ENCODE measurements at regions not wholly inside any gene's neighbourhood (a gene's known extent, or its start where the extent isn't known, plus 50 kb on each side); places are given as distances from the start of the nearest gene placed in this dataset.

- Histone ChIP-seq H3K27me3 (ENCODE audit: control insufficient read depth in 1 of 2, insufficient read depth in 2 of 2, low read length in 2 of 2) (no peaks in the 10 kb centered on the region), H3K4me3 (ENCODE audit: low read length in 2 of 2) (no peak overlapping the region), H3K9me3 (ENCODE audit: control insufficient read depth in 2 of 2, low read length in 2 of 2) (peaks cover 0 to 6% of the 10 kb centered on the region in 2 donors), H3K27ac (ENCODE audit: low read length) (no peak overlapping the region), H3K36me3 (ENCODE audit: control insufficient read depth in 2 of 2, insufficient read depth in 2 of 2, low read length in 2 of 2) (no peaks in the 10 kb centered on the region), H3K9ac (ENCODE audit: low read length in 2 of 2) (no peak overlapping the region), H3K4me1 (ENCODE audit: control insufficient read depth, insufficient read depth, low read length) (no peaks in the 10 kb centered on the region)
Measured at GRCh38 chr20:43318755-43319297, 129.1 kb upstream of the PTPRT start.

GRCh38 chr20:43316271-43316670 lies 126.6 kb upstream of the PTPRT start:
- Histone ChIP-seq H3K27me3 (ENCODE audit: control insufficient read depth in 1 of 2, insufficient read depth in 2 of 2, low read length in 2 of 2) (no peaks in the 10 kb centered on the region), H3K9me3 (ENCODE audit: control insufficient read depth in 2 of 2, low read length in 2 of 2) (peaks cover 0 to 6% of the 10 kb centered on the region in 2 donors), H3K27ac (ENCODE audit: low read length) (no peak overlapping the region), H3K4me3 (ENCODE audit: low read length in 2 of 2) (no peak overlapping the region), H3K9ac (ENCODE audit: low read length in 2 of 2) (no peak overlapping the region), H3K4me1 (ENCODE audit: control insufficient read depth, insufficient read depth, low read length) (no peaks in the 10 kb centered on the region), H3K36me3 (ENCODE audit: control insufficient read depth in 2 of 2, insufficient read depth in 2 of 2, low read length in 2 of 2) (no peaks in the 10 kb centered on the region)

GRCh38 chr20:43309266-43309665 lies 119.6 kb upstream of the PTPRT start:
- Histone ChIP-seq H3K27me3 (ENCODE audit: control insufficient read depth in 1 of 2, insufficient read depth in 2 of 2, low read length in 2 of 2) (no peaks in the 10 kb centered on the region), H3K9ac (ENCODE audit: low read length in 2 of 2) (no peak overlapping the region), H3K27ac (ENCODE audit: low read length) (no peak overlapping the region), H3K4me1 (ENCODE audit: control insufficient read depth, insufficient read depth, low read length) (no peaks in the 10 kb centered on the region), H3K4me3 (ENCODE audit: low read length in 2 of 2) (no peak overlapping the region), H3K36me3 (ENCODE audit: control insufficient read depth in 2 of 2, insufficient read depth in 2 of 2, low read length in 2 of 2) (no peaks in the 10 kb centered on the region), H3K9me3 (ENCODE audit: control insufficient read depth in 2 of 2, low read length in 2 of 2) (peaks cover 0 to 7% of the 10 kb centered on the region in 2 donors)

GRCh38 chr20:43306837-43307236 lies 117.1 kb upstream of the PTPRT start:
- H3K9me3 ChIP-seq (ENCODE audit: control insufficient read depth in 2 of 2, low read length in 2 of 2), result peaks cover 0 to 7% of the 10 kb centered on the region in 2 donors
- H3K27ac ChIP-seq (ENCODE audit: low read length), result no peak overlapping the region
- no peaks in the 10 kb centered on the region for H3K36me3 ChIP-seq (ENCODE audit: control insufficient read depth in 2 of 2, insufficient read depth in 2 of 2, low read length in 2 of 2)
- H3K4me1 ChIP-seq (ENCODE audit: control insufficient read depth, insufficient read depth, low read length), result no peaks in the 10 kb centered on the region
- no peak overlapping the region for H3K4me3 ChIP-seq (ENCODE audit: low read length in 2 of 2)
- H3K27me3 ChIP-seq (ENCODE audit: control insufficient read depth in 1 of 2, insufficient read depth in 2 of 2, low read length in 2 of 2), result no peaks in the 10 kb centered on the region
- no peak overlapping the region for H3K9ac ChIP-seq (ENCODE audit: low read length in 2 of 2)

DNA sequence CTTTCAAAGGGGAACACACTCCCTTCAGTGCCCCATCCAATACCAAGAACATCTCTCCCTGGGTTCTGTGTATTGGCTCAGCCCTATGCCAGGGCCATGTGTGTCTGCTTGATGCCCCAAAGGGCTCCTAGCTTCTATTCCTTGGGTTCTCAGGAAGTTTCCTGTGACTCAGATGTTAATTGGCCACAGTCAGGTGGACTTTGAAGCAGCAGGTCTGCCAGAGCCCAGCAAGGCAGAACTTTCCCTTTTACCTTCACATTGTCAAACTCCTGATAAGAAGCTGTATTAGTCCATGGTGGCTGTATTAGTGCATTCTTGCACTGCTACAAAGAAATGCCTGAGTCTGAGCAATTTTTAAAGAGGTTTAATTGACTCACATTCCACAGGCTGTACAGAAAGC lies 116.0 kb upstream of the PTPRT start:
- no peak overlapping the region for H3K9ac ChIP-seq (ENCODE audit: low read length in 2 of 2)
- peaks cover 0 to 7% of the 10 kb centered on the region in 2 donors for H3K9me3 ChIP-seq (ENCODE audit: control insufficient read depth in 2 of 2, low read length in 2 of 2)
- H3K36me3 ChIP-seq (ENCODE audit: control insufficient read depth in 2 of 2, insufficient read depth in 2 of 2, low read length in 2 of 2), result no peaks in the 10 kb centered on the region
- H3K4me1 ChIP-seq (ENCODE audit: control insufficient read depth, insufficient read depth, low read length), result no peaks in the 10 kb centered on the region
- no peak overlapping the region for H3K27ac ChIP-seq (ENCODE audit: low read length)
- H3K4me3 ChIP-seq (ENCODE audit: low read length in 2 of 2), result no peak overlapping the region
- no peaks in the 10 kb centered on the region for H3K27me3 ChIP-seq (ENCODE audit: control insufficient read depth in 1 of 2, insufficient read depth in 2 of 2, low read length in 2 of 2)

DNA sequence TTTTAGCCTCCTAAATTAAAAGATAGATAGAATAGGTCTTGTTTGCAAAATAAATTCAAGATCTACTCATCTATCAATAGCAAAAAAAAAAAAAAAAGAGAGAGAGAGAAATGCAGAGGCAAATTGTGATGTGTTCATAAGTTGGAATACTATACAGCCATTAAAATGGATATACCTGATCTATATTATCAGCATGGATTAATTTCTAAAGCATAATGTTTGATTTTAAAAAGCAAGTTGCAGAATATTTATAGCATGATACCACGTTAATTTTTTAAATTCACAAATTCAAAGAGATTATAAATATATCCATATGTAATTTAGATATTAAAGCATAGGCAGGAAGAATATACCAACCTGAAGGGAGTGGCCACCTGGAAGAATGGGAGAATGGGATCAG lies 114.9 kb upstream of the PTPRT start:
- H3K4me3 ChIP-seq (ENCODE audit: low read length in 2 of 2), result no peak overlapping the region
- H3K36me3 ChIP-seq (ENCODE audit: control insufficient read depth in 2 of 2, insufficient read depth in 2 of 2, low read length in 2 of 2), result no peaks in the 10 kb centered on the region
- no peaks in the 10 kb centered on the region for H3K4me1 ChIP-seq (ENCODE audit: control insufficient read depth, insufficient read depth, low read length)
- no peak overlapping the region for H3K9ac ChIP-seq (ENCODE audit: low read length in 2 of 2)
- H3K27me3 ChIP-seq (ENCODE audit: control insufficient read depth in 1 of 2, insufficient read depth in 2 of 2, low read length in 2 of 2), result no peaks in the 10 kb centered on the region
- H3K27ac ChIP-seq (ENCODE audit: low read length), result no peak overlapping the region
- peaks cover 0 to 7% of the 10 kb centered on the region in 2 donors for H3K9me3 ChIP-seq (ENCODE audit: control insufficient read depth in 2 of 2, low read length in 2 of 2)

DNA sequence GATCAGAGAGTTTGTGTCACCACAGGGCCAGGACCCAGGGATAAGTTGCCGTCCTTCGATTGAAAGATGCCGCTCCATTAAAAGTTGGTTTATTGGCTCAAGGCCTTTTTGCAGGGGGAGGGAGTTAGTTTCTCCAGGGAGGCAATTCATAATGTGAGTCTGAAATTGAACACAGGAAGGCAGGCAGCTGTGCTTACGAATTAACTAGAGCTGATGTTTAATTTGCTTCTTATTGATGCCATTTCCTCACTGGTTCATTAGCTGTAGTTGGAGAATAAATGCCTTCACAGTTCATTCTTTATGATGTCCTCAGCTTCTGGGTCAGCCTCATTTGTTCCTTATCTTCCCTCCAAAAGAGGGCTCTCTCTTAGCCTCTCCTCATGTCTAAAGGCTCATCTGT lies 113.2 kb upstream of the PTPRT start:
- no peaks in the 10 kb centered on the region for H3K4me1 ChIP-seq (ENCODE audit: control insufficient read depth, insufficient read depth, low read length)
- H3K27me3 ChIP-seq (ENCODE audit: control insufficient read depth in 1 of 2, insufficient read depth in 2 of 2, low read length in 2 of 2), result no peaks in the 10 kb centered on the region
- no peak overlapping the region for H3K27ac ChIP-seq (ENCODE audit: low read length)
- no peaks in the 10 kb centered on the region for H3K36me3 ChIP-seq (ENCODE audit: control insufficient read depth in 2 of 2, insufficient read depth in 2 of 2, low read length in 2 of 2)
- H3K4me3 ChIP-seq (ENCODE audit: low read length in 2 of 2), result no peak overlapping the region
- H3K9me3 ChIP-seq (ENCODE audit: control insufficient read depth in 2 of 2, low read length in 2 of 2), result no peaks in the 10 kb centered on the region
- H3K9ac ChIP-seq (ENCODE audit: low read length in 2 of 2), result no peak overlapping the region

DNA sequence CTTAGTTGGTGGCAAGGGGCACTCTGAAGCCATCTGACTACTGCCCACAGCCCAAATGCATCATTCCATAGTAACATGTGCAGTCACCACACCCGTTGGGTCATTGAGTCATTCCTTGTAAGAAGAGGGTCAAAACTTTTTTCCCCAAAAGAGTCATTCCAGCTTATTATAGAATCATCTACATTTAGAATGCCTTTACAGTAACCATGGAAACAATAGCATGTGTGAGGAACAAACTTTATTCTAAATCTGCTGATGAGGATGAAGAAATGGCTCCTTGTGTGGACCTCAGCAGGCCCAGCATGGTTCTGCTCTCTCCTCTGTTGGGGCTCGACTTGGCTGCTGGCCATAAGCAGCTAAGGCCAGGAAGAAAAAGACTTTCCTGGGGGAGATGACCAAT lies 111.2 kb upstream of the PTPRT start:
- Histone ChIP-seq H3K9ac (ENCODE audit: low read length in 2 of 2) (no peak overlapping the region), H3K27me3 (ENCODE audit: control insufficient read depth in 1 of 2, insufficient read depth in 2 of 2, low read length in 2 of 2) (no peaks in the 10 kb centered on the region), H3K4me3 (ENCODE audit: low read length in 2 of 2) (no peak overlapping the region), H3K9me3 (ENCODE audit: control insufficient read depth in 2 of 2, low read length in 2 of 2) (peaks cover 0 to 6% of the 10 kb centered on the region in 2 donors), H3K27ac (ENCODE audit: low read length) (no peak overlapping the region), H3K36me3 (ENCODE audit: control insufficient read depth in 2 of 2, insufficient read depth in 2 of 2, low read length in 2 of 2) (no peaks in the 10 kb centered on the region), H3K4me1 (ENCODE audit: control insufficient read depth, insufficient read depth, low read length) (no peaks in the 10 kb centered on the region)

GRCh38 chr20:43295781-43296180 lies 106.1 kb upstream of the PTPRT start:
- no peak overlapping the region for H3K9ac ChIP-seq (ENCODE audit: low read length in 2 of 2)
- peaks cover 0 to 6% of the 10 kb centered on the region in 2 donors for H3K9me3 ChIP-seq (ENCODE audit: control insufficient read depth in 2 of 2, low read length in 2 of 2)
- H3K4me1 ChIP-seq (ENCODE audit: control insufficient read depth, insufficient read depth, low read length), result no peaks in the 10 kb centered on the region
- no peak overlapping the region for H3K27ac ChIP-seq (ENCODE audit: low read length)
- no peaks in the 10 kb centered on the region for H3K27me3 ChIP-seq (ENCODE audit: control insufficient read depth in 1 of 2, insufficient read depth in 2 of 2, low read length in 2 of 2)
- no peaks in the 10 kb centered on the region for H3K36me3 ChIP-seq (ENCODE audit: control insufficient read depth in 2 of 2, insufficient read depth in 2 of 2, low read length in 2 of 2)
- H3K4me3 ChIP-seq (ENCODE audit: low read length in 2 of 2), result no peak overlapping the region

GRCh38 chr20:43295263-43295662 lies 105.6 kb upstream of the PTPRT start:
- H3K9ac ChIP-seq (ENCODE audit: low read length in 2 of 2), result no peak overlapping the region
- no peaks in the 10 kb centered on the region for H3K4me1 ChIP-seq (ENCODE audit: control insufficient read depth, insufficient read depth, low read length)
- no peaks in the 10 kb centered on the region for H3K36me3 ChIP-seq (ENCODE audit: control insufficient read depth in 2 of 2, insufficient read depth in 2 of 2, low read length in 2 of 2)
- H3K27me3 ChIP-seq (ENCODE audit: control insufficient read depth in 1 of 2, insufficient read depth in 2 of 2, low read length in 2 of 2), result no peaks in the 10 kb centered on the region
- no peak overlapping the region for H3K27ac ChIP-seq (ENCODE audit: low read length)
- peaks cover 0 to 6% of the 10 kb centered on the region in 2 donors for H3K9me3 ChIP-seq (ENCODE audit: control insufficient read depth in 2 of 2, low read length in 2 of 2)
- no peak overlapping the region for H3K4me3 ChIP-seq (ENCODE audit: low read length in 2 of 2)

DNA sequence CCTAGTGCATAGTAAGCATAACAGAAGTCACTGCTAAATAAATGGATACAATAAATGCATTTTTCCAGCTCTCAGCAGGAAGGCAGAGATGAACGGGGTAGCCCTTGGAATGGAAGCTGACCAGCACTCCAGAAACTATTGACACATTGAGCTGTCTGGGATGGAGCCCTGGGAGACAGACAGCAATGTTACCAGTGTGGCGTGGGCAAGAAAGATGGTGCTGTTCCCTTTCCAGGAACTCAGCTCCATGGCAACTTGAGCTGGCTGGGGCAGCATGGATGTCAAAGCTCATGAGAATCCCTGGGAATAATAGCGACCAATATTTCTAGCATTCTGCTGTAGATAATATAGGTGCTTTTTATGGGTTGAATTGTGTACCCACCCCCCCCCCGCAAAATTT lies 104.3 kb upstream of the PTPRT start:
- H3K4me3 ChIP-seq (ENCODE audit: low read length in 2 of 2), result no peak overlapping the region
- H3K27ac ChIP-seq (ENCODE audit: low read length), result no peak overlapping the region
- no peaks in the 10 kb centered on the region for H3K27me3 ChIP-seq (ENCODE audit: control insufficient read depth in 1 of 2, insufficient read depth in 2 of 2, low read length in 2 of 2)
- H3K9ac ChIP-seq (ENCODE audit: low read length in 2 of 2), result no peak overlapping the region
- peaks cover 0 to 6% of the 10 kb centered on the region in 2 donors for H3K9me3 ChIP-seq (ENCODE audit: control insufficient read depth in 2 of 2, low read length in 2 of 2)
- H3K36me3 ChIP-seq (ENCODE audit: control insufficient read depth in 2 of 2, insufficient read depth in 2 of 2, low read length in 2 of 2), result no peaks in the 10 kb centered on the region
- H3K4me1 ChIP-seq (ENCODE audit: control insufficient read depth, insufficient read depth, low read length), result no peaks in the 10 kb centered on the region
